OCI-M2 (cell line): ENCODE measurements at regions not wholly inside any gene's neighbourhood (a gene's known extent, or its start where the extent isn't known, plus 50 kb on each side); places are given as distances from the start of the nearest gene placed in this dataset.

Source experiments
- DNase-seq: peaks from one replicate; lab custom pipeline; 2025; ENCODE audit not compliant: unreplicated experiment; lab: John Stamatoyannopoulos, UW

DNA sequence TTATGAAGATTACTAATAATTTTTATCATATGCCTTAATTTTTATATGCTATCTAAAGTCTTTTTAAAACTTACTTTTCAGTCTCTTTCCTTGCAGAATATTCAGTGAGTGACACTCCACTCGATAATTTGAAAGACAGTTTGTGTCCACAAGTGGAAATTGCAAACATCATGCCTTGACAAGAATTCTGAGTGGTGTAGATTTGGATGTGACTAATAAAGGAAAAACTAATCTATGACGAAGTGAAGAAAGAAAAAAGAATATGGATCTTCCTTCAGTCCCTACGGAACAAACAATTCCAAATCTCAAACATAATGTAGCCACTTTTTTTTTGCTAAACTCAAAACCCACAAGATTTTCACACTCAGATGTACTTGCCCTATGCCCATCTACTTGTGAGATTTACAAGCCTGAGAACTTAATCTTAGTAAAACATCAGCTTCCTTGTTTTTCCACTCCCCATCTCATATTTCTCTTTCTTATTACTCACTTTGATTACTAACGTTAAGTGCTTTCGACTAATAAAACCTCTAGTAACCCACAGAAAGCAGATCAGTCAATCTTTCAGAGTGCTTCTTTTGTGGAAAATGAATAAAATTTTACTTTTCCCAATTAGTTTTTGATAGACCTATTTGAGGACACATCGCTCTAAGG lies 1155.8 kb downstream of the GRIK2 start:
- DNase-seq, result no peak

- no peak for DNase-seq
Observed at GRCh38 chr6:102525336-102525735, 1131.8 kb downstream of the GRIK2 start.

DNA sequence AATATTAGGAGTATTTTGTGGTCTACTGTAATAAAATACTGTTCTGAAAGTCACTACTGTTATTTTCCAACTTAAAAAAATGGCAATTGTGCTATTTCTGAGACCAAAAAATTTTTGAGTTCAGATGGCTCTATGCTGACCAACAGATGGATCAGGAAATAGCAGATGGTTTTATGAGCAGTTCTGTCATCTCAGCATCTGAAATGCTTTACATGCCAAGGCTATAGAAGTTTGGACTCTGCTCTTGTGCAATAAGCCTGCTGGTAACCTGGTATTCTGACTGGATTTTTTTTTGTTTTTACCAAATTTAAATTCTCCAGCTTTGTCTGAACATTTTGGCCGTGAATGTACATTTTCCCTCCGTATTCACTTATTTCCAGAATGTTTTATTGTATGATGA lies 1127.5 kb downstream of the GRIK2 start:
- DNase-seq, result no peak

DNA sequence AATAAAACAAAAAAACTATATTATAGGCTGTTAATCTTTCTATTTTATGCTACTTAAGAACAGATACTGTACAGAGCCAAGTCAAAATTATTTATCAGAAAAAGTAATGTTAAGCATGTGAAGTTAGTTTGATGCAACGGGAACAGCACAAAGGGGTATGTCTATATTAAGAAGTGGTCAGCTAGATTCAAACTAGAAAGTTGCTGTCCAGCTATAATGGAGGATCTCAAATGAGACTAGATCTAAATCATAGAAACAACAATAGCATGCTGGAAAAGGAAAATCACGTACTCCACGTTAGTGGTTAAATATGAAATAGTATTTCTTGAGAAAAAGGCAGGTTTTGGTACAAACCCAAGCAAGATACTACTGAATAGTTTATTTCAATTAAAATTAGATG lies 1124.0 kb downstream of the GRIK2 start:
- no peak for DNase-seq

DNA sequence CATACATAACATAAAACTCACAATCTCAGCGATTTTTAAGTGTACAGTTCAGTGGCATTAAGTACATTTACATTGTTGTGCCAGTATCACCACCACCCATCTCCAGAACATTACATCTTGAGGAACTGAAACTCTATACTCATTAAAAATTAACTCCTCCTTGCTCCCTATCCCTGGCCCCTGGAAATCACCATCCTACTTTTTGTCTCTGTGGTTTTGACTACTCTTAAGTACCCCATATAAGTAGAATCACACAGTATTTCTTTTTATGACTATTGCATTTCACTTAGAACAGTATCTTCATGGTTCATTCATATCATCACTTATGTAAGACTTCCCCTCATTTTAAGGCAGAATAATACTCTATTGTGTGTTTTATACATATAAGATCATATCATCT lies 1108.1 kb downstream of the GRIK2 start:
- no peak for DNase-seq

DNA sequence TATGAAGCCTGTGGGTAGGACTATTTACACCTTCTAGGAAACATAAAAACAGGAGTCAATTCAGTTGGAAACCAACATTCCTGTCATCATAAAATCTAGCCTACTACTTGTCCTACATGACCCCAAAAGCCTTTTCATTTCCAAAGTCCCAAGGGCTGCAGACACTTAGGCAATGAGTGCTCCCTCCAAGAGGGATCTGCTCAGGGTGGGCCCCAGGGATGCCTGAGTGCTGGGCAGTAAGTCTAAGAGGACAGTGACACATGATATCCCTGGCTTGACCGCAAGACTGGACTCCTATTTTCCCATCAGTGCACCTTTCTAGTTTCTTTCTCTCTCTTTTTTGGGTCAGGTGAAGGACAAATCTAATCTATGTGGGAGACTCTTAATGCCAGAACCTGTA lies 1101.3 kb downstream of the GRIK2 start:
- no peak for DNase-seq

- DNase-seq, result no peak
Observed at GRCh38 chr6:102493485-102493884, 1100.0 kb downstream of the GRIK2 start.

- DNase-seq, result no peak
Observed at GRCh38 chr6:102488729-102489128, 1095.2 kb downstream of the GRIK2 start.

DNA sequence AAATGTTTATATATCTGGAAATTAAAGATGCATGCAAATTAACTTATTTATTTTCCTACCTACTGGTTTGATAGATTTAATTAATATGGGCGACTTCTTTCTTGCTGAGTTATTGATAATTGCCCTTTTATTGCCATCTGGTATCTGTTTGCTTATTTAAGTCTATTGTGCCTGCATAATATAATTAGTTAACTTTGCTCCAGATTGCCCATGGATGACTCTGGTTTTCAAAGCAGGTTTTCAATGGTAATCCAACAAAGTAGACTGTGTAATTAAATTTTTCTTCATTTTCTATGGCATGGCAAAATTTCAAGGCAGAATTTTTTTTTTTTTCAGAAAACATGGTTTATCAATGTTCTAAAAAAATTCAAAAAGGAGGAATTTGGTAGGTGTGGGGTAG lies 1092.0 kb downstream of the GRIK2 start:
- no peak for DNase-seq

GRCh38 chr6:102474041-102474807 lies 1080.7 kb downstream of the GRIK2 start:
- DNase-seq, result no peak

- DNase-seq, result no peak
Observed at GRCh38 chr6:102458990-102459389, 1065.5 kb downstream of the GRIK2 start.

- no peak for DNase-seq
Observed at GRCh38 chr6:102438171-102438570, 1044.7 kb downstream of the GRIK2 start.

- DNase-seq, result no peak
Observed at GRCh38 chr6:102417368-102417998, 1024.0 kb downstream of the GRIK2 start.

- DNase-seq, result no peak
Observed at GRCh38 chr6:102415891-102416290, 1022.4 kb downstream of the GRIK2 start.

GRCh38 chr6:102411796-102412195 lies 1018.3 kb downstream of the GRIK2 start:
- DNase-seq, result no peak

DNA sequence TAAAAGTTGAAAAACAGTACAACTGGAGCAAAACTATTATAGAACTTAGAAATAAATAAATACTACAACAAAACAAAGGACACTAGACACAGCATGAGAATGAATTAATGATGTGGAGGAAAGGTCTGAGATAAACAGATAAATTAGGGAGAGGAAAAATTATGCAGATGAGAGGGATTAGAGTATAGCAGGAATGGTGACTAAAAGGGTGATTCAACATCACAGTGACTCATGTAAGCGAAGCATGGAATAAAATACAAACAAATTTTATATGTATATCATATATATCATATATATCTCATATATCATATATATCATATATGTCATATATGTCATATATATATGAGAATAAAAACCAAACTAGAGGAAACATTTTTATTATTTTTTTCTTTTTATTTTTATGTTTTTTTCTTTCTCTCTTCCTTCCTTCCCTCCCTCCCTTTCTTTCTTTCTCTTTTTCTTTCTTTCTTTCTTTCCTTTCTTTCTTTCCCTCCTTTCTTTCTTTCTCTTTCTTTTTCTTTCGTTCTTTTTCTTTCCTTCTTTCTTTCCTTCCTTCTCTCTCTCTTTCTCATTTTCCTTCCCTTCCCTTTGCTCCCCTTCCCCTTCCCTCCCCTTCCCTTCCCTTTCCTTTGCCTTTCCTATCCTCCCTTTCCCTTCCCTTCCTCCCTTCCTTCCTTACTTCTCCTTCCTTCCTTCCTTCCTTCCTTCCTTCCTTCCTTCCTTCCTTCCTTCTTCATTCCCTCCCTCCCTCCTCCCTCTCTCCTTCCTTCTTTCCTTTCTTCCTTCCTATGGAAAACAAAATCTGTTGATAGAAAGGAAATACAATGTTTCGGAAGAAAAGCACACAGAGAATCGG lies 1014.6 kb downstream of the GRIK2 start:
- no peak for DNase-seq

GRCh38 chr6:102405860-102406259 lies 1012.4 kb downstream of the GRIK2 start:
- no peak for DNase-seq

- no peak for DNase-seq
Observed at GRCh38 chr6:102402635-102403329, 1009.3 kb downstream of the GRIK2 start.

- no peak for DNase-seq
Observed at GRCh38 chr6:102398788-102399390, 1005.4 kb downstream of the GRIK2 start.

DNA sequence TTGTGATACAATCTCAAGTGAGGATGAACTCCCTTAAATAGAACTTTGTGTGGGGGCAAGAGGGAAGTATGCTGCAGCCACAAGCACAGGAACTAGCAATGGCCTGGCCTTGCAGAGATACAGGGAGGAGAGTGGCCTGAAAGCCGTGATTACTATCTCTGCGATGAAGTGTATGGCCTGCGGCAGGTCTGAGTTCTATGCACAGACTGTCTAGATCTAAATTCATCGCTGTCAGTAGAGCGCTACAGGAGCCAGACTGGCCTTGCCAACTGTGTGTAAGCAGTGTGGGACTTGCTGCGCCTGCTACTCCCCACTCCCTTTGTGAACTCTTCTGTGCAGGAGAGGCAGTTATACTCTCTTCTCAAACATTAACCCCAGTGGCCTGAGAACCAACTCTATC lies 997.0 kb downstream of the GRIK2 start:
- no peak for DNase-seq
